ENCODE measurements at regions not wholly inside any gene's neighbourhood (a gene's known extent, or its start where the extent isn't known, plus 50 kb on each side); places are given as distances from the start of the nearest gene placed in this dataset.
A peak's percentile ranks its signal among the peaks of the same experiment; 100 is the strongest.

GRCh38 chrX:73768886-73769285, 83.6 kb downstream of the XIST start:
- Histone ChIP-seq H3K36me3 (no peaks in the 10 kb centered on the region), H3K9me3 (no peaks in the 10 kb centered on the region), H3K27ac (no peak overlapping the region), H3K4me1 (no peaks in the 10 kb centered on the region), H3K27me3 (no peaks in the 10 kb centered on the region), H3K4me3 (no peak overlapping the region)
- TF ChIP-seq, protein P1, sequence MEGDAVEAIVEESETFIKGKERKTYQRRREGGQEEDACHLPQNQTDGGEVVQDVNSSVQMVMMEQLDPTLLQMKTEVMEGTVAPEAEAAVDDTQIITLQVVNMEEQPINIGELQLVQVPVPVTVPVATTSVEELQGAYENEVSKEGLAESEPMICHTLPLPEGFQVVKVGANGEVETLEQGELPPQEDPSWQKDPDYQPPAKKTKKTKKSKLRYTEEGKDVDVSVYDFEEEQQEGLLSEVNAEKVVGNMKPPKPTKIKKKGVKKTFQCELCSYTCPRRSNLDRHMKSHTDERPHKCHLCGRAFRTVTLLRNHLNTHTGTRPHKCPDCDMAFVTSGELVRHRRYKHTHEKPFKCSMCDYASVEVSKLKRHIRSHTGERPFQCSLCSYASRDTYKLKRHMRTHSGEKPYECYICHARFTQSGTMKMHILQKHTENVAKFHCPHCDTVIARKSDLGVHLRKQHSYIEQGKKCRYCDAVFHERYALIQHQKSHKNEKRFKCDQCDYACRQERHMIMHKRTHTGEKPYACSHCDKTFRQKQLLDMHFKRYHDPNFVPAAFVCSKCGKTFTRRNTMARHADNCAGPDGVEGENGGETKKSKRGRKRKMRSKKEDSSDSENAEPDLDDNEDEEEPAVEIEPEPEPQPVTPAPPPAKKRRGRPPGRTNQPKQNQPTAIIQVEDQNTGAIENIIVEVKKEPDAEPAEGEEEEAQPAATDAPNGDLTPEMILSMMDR (IDR thresholded peaks at IDR 0.05): no peak
- no peak for TF ChIP-seq POLR2A (IDR thresholded peaks at IDR 0.05)
- 20% methylated on average over 1 of the region's 15 CpGs for WGBS (ENCODE audit: insufficient coverage, low coverage, low lambda C conversion rate, missing lambda C conversion rate)
- DNase-seq: no peak
- ATAC-seq: no peak
- intact Hi-C loops (cut with DNase I): no loop called here

GRCh38 chrX:73768160-73768559, 84.4 kb downstream of the XIST start:
- DNase-seq: no peak
- 32% methylated on average over 3 of the region's 7 CpGs for WGBS (ENCODE audit: insufficient coverage, low coverage, low lambda C conversion rate, missing lambda C conversion rate)
- Histone ChIP-seq H3K9me3 (no peaks in the 10 kb centered on the region), H3K36me3 (no peaks in the 10 kb centered on the region), H3K4me3 (no peak overlapping the region), H3K27me3 (no peaks in the 10 kb centered on the region), H3K4me1 (no peaks in the 10 kb centered on the region), H3K27ac (no peak overlapping the region)
- TF ChIP-seq, protein P1 (IDR thresholded peaks at IDR 0.05): no peak
- no peak for TF ChIP-seq POLR2A (IDR thresholded peaks at IDR 0.05)
- ATAC-seq: no peak
- intact Hi-C loops (cut with DNase I): no loop called here

DNA sequence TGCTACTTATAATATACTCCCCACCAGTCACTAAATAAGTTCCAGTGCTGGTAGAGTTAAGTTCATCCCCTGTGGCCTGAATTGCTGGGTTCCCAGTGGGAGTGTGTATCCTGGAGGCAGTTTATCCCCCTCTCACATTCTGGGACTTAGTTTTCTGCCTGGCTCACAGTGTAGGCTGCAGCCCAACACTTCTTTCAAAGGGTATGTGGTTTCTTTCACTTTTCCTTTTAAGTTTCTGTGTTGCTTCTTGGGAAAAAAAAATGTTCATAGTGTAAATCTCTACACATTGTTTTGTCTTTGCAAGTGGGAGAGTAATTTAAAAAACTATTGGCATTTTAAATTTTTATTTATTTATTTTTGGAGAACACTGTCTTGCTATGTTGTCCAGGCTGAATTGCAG, 85.5 kb downstream of the XIST start:
- Histone ChIP-seq H3K9me3 (no peaks in the 10 kb centered on the region), H3K36me3 (no peaks in the 10 kb centered on the region), H3K4me1 (no peaks in the 10 kb centered on the region), H3K27ac (no peak overlapping the region), H3K4me3 (no peak overlapping the region), H3K27me3 (no peaks in the 10 kb centered on the region)
- ATAC-seq (no peak), DNase-seq (no peak)
- intact Hi-C loops (cut with DNase I): no loop called here
- TF ChIP-seq, protein P1 (IDR thresholded peaks at IDR 0.05): no peak
- no peak for TF ChIP-seq POLR2A (IDR thresholded peaks at IDR 0.05)

DNA sequence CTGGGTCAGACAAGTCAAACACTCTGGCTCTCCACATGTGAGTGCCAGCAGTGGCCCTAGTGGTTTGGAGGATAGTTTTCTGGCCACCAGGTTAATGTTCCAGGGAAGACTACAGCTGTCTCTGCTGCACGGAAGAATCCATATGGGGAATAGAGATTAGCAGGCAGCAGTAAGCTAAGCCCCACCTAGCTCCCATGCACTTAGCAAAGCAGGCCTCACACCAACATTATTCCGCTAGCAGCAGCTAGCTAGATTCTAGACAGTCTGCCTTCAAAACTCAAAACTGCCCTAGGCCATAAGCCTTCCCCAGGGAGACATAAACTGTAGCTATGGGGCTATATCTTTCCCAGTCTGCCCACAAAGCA, 86.1 kb downstream of the XIST start:
- H3K27ac ChIP-seq: no peak overlapping the region
- H3K36me3 ChIP-seq: no peaks in the 10 kb centered on the region
- no peak for DNase-seq
- no peaks in the 10 kb centered on the region for H3K9me3 ChIP-seq
- H3K4me3 ChIP-seq: no peak overlapping the region
- no peaks in the 10 kb centered on the region for H3K27me3 ChIP-seq
- intact Hi-C loops (cut with DNase I): no loop called here
- 67% methylated on average over 1 of the region's 2 CpGs for WGBS (ENCODE audit: insufficient coverage, low coverage, low lambda C conversion rate, missing lambda C conversion rate)
- H3K4me1 ChIP-seq: no peaks in the 10 kb centered on the region
- no peak for ATAC-seq
- no peak for TF ChIP-seq POLR2A (IDR thresholded peaks at IDR 0.05)
- TF ChIP-seq, protein P1 (IDR thresholded peaks at IDR 0.05): no peak

DNA sequence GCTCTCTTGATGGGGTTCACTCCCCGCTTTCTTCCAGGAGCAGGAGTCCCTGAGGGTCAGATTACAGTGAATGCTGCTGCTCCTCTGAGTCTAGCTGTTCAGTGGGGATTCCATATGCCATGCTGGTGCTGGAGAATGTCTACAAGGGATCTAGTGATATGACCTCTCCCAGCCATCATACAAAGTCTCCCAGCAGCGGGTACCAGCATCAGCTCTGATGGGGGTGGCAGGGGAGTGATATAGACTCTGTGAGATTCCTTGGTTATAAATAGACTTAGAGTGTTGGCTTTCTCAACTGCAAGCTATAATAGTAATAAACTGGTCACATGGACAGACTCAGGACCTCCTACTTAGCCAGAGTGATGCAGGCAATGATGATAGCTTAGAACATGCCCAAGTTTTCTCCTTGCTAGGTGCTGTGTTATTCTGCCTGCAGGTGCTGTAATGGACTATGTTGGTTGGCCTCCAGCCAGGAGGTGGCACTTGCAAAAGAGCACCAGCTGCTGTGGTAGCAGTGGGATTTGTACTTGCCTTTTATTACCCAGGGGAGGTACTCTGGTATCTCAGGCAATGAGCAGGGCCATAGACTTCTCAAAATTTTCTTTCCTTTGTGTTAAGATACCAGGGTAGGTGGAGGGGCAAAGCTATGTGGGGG, 86.6 kb downstream of the XIST start:
- Histone ChIP-seq H3K4me3 (no peak overlapping the region), H3K9me3 (no peaks in the 10 kb centered on the region), H3K27ac (no peak overlapping the region), H3K27me3 (no peaks in the 10 kb centered on the region), H3K4me1 (no peaks in the 10 kb centered on the region), H3K36me3 (no peaks in the 10 kb centered on the region)
- intact Hi-C loops (cut with DNase I): no loop called here
- TF ChIP-seq POLR2A (IDR thresholded peaks at IDR 0.05): no peak
- TF ChIP-seq, protein P1 (IDR thresholded peaks at IDR 0.05): no peak
- no CpG with 5 or more reads among the region's 2 CpGs for WGBS (ENCODE audit: insufficient coverage, low coverage, low lambda C conversion rate, missing lambda C conversion rate)
- DNase-seq (peak in 2 of 3 donors; percentile 32 to 42), ATAC-seq (no peak)
